GM23338 (cell line): ENCODE measurements at regions not wholly inside any gene's neighbourhood (a gene's known extent, or its start where the extent isn't known, plus 50 kb on each side); places are given as distances from the start of the nearest gene placed in this dataset.

Source experiments
- ATAC-seq: fragments of 200-7000 bp; cut with Tn5 transposase; 3 replicates; pipeline ENCODE4 v1.9.1; 2020
- DNase-seq: peaks from one replicate; pipeline ENCODE4 v3.0.0-alpha.2; 2015; ENCODE audit warnings: low spot score
- H2AFZ ChIP-seq: fragments of 200-600 bp; sonication (generic); 2 replicates; pipeline ENCODE4 v1.8.0; 2016; ENCODE audit warnings: antibody characterized with exemption, mild to moderate bottlenecking, moderate library complexity
- H3F3A ChIP-seq: fragments of 200-600 bp; sonication (generic); replicated peaks from 2 replicates; pipeline ENCODE4 v1.8.0; 2017; ENCODE audit warnings: antibody characterized with exemption, mixed run types, low read depth
- H3K27ac ChIP-seq: fragments of 200-600 bp; sonication (generic); 2 replicates; pipeline ENCODE4 v1.6.1; 2016; ENCODE audit warnings: low read depth
- H3K27me3 ChIP-seq: fragments of 200-600 bp; sonication (generic); 2 replicates; pipeline ENCODE4 v1.8.0; 2016; ENCODE audit warnings: mild to moderate bottlenecking, mixed run types, moderate library complexity; ENCODE audit not compliant: insufficient read depth
- H3K36me3 ChIP-seq: fragments of 200-600 bp; sonication (generic); 2 replicates; pipeline ENCODE4 v1.8.0; 2016; ENCODE audit warnings: mild to moderate bottlenecking; ENCODE audit not compliant: insufficient read depth
- H3K4me1 ChIP-seq: fragments of 200-600 bp; sonication (generic); 2 replicates; pipeline ENCODE4 v1.8.0; 2016; ENCODE audit warnings: mild to moderate bottlenecking, moderate library complexity; ENCODE audit not compliant: insufficient read depth
- H3K4me2 ChIP-seq: fragments of 200-600 bp; sonication (generic); 2 replicates; pipeline ENCODE4 v1.7.1; 2017; ENCODE audit warnings: mixed run types
- H3K4me3 ChIP-seq: fragments of 200-600 bp; sonication (generic); 2 replicates; pipeline ENCODE4 v1.6.1; 2016; ENCODE audit warnings: mixed run types
- H3K79me2 ChIP-seq: fragments of 200-600 bp; sonication (generic); replicated peaks from 2 replicates; pipeline ENCODE4 v1.8.0; 2017; ENCODE audit warnings: mild to moderate bottlenecking; ENCODE audit not compliant: insufficient read depth
- H3K9me2 ChIP-seq: fragments of 200-600 bp; sonication (generic); 2 replicates; pipeline ENCODE4 v1.8.0; 2017; ENCODE audit not compliant: insufficient read depth
- H4K20me1 ChIP-seq: fragments of 200-600 bp; sonication (generic); replicated peaks from 2 replicates; pipeline ENCODE4 v1.8.0; 2017; ENCODE audit warnings: mild to moderate bottlenecking; ENCODE audit not compliant: insufficient read depth
- H3K27ac Mint-ChIP-seq: 2 replicates; pipeline ENCODE4 v1.8.0; 2020; ENCODE audit warnings: inconsistent platforms, mild to moderate bottlenecking, moderate library complexity, mixed read lengths
- H3K27me3 Mint-ChIP-seq: 3 replicates; pipeline ENCODE4 v1.8.0; 2022; ENCODE audit warnings: low read depth, mild to moderate bottlenecking, moderate library complexity, mixed read lengths, inconsistent platforms; ENCODE audit not compliant: insufficient read depth, poor library complexity
- H3K36me3 Mint-ChIP-seq: 3 replicates; pipeline ENCODE4 v1.8.0; 2021; ENCODE audit warnings: low read depth, mild to moderate bottlenecking, inconsistent platforms, moderate library complexity, mixed read lengths
- H3K4me1 Mint-ChIP-seq: 3 replicates; pipeline ENCODE4 v1.8.0; 2020; ENCODE audit warnings: mild to moderate bottlenecking, inconsistent platforms, mixed read lengths
- H3K4me3 Mint-ChIP-seq: 3 replicates; pipeline ENCODE4 v1.8.0; 2021; ENCODE audit warnings: moderate library complexity, mild to moderate bottlenecking, inconsistent platforms, mixed read lengths
- H3K9me3 Mint-ChIP-seq: 3 replicates; pipeline ENCODE4 v1.8.0; 2020; ENCODE audit warnings: moderate library complexity, mild to moderate bottlenecking, inconsistent platforms, mixed read lengths
- CTCF ChIP-seq, 2 experiments: fragments of 200-600 bp in 1 of 2; sonication (generic) in 1 of 2; conservative IDR thresholded peaks; 2 replicates each; pipeline versions ENCODE4 v1.5.1 to v1.6.1; 2016 to 2017; ENCODE audit warnings: antibody characterized with exemption in 2 of 2, low read depth in 2 of 2, mild to moderate bottlenecking in 2 of 2, moderate library complexity in 1 of 2
- ETS1 ChIP-seq: IDR thresholded peaks from 2 replicates; pipeline ENCODE4 v1.6.1; 2016; ENCODE audit warnings: antibody characterized with exemption
- JUNB ChIP-seq: IDR thresholded peaks from one replicate; pipeline ENCODE4 v1.6.1; 2016; ENCODE audit warnings: antibody characterized with exemption; ENCODE audit not compliant: unreplicated experiment
- NANOG ChIP-seq: IDR thresholded peaks from 2 replicates; pipeline ENCODE4 v1.6.1; 2016; ENCODE audit warnings: antibody characterized with exemption, borderline replicate concordance
- REST ChIP-seq: IDR thresholded peaks from one replicate; pipeline ENCODE4 v1.6.1; 2018; ENCODE audit warnings: antibody characterized with exemption; ENCODE audit not compliant: unreplicated experiment
- STAT1 ChIP-seq: IDR thresholded peaks from one replicate; pipeline ENCODE4 v1.6.1; 2016; ENCODE audit warnings: antibody characterized with exemption; ENCODE audit not compliant: unreplicated experiment
- ZNF331 ChIP-seq: fragments of 250-450 bp; sonication (Bioruptor Pico); IDR thresholded peaks from 2 replicates; pipeline ENCODE4 v1.5.0; 2020; ENCODE audit warnings: low read depth, mild to moderate bottlenecking, moderate library complexity

- TF ChIP-seq CTCF (conservative IDR thresholded peaks at IDR 0.05; ENCODE audit: low read depth in 2 of 2) (no peak), ZNF331 (no peak), STAT1 (no peak), JUNB (no peak)
Measured at GRCh38 chr13:33645591-33646554, 172.1 kb upstream of the RFC3 start (continued).

GRCh38 chr13:33649212-33649878 lies 168.6 kb upstream of the RFC3 start:
- H3F3A ChIP-seq = no peaks in the 10 kb centered on the region
- TF ChIP-seq REST (no peak), JUNB (no peak), ZNF331 (no peak)
- no peaks in the 10 kb centered on the region for H4K20me1 ChIP-seq
- H3K27me3 ChIP-seq = no peaks in the 10 kb centered on the region
- no peak for ATAC-seq
- no peak overlapping the region for H3K4me3 Mint-ChIP-seq
- H3K27me3 Mint-ChIP-seq = no peaks in the 10 kb centered on the region
- H3K4me1 Mint-ChIP-seq = no peaks in the 10 kb centered on the region
- no peak overlapping the region for H3K27ac Mint-ChIP-seq
- no peak overlapping the region for H3K4me3 ChIP-seq
- no peak for DNase-seq
- H3K9me3 Mint-ChIP-seq = no peaks in the 10 kb centered on the region
- no peak overlapping the region for H3K27ac ChIP-seq
- no peaks in the 10 kb centered on the region for H3K4me1 ChIP-seq
- H3K36me3 ChIP-seq = no peaks in the 10 kb centered on the region
- no peaks in the 10 kb centered on the region for H3K36me3 Mint-ChIP-seq
- no peaks in the 10 kb centered on the region for H3K79me2 ChIP-seq
- no peak overlapping the region; the same call in 1 of the 2 replicates for H2AFZ ChIP-seq
- H3K4me2 ChIP-seq = no peak overlapping the region
- no peaks in the 10 kb centered on the region for H3K9me2 ChIP-seq

GRCh38 chr13:33651766-33652165 lies 166.2 kb upstream of the RFC3 start:
- H3K9me3 Mint-ChIP-seq = no peaks in the 10 kb centered on the region
- Histone ChIP-seq H4K20me1 (no peaks in the 10 kb centered on the region), H3K27ac (no peak overlapping the region), H3K36me3 (no peaks in the 10 kb centered on the region), H3K79me2 (no peaks in the 10 kb centered on the region), H3K4me3 (no peak overlapping the region), H2AFZ (peak overlapping the region; percentile 63; the same call in 1 of the 2 replicates), H3K4me2 (no peak overlapping the region), H3K9me2 (no peaks in the 10 kb centered on the region), H3F3A (no peaks in the 10 kb centered on the region), H3K4me1 (no peaks in the 10 kb centered on the region), H3K27me3 (no peaks in the 10 kb centered on the region)
- no peak overlapping the region for H3K4me3 Mint-ChIP-seq
- DNase-seq (no peak), ATAC-seq (no peak)
- no peak overlapping the region for H3K27ac Mint-ChIP-seq
- H3K27me3 Mint-ChIP-seq = no peaks in the 10 kb centered on the region
- H3K36me3 Mint-ChIP-seq = no peaks in the 10 kb centered on the region
- TF ChIP-seq CTCF (conservative IDR thresholded peaks at IDR 0.05; ENCODE audit: low read depth in 2 of 2) = no peak
- no peak for TF ChIP-seq ETS1
- no peak for TF ChIP-seq NANOG
- H3K4me1 Mint-ChIP-seq = no peaks in the 10 kb centered on the region
